Caco-2 (cell line): ENCODE measurements at regions not wholly inside any gene's neighbourhood (a gene's known extent, or its start where the extent isn't known, plus 50 kb on each side); places are given as distances from the start of the nearest gene placed in this dataset.

Experiments used
- BruUV-seq: library from RNA; stranded (reverse); fragments of 400-500 nt; replicated peaks from 2 replicates; lab custom pipeline; 2021; lab: Mats Ljungman, UMichigan
- CTCF ChIA-PET: fragments of 300-600 bp; sonication (Branson Sonifier 250); formaldehyde crosslinking; loops from one replicate; lab custom pipeline; 2022; ENCODE audit warnings: antibody characterized with exemption; lab: Charles Lee
- POLR2A ChIA-PET: fragments of 300-600 bp; sonication (Branson Sonifier 250); formaldehyde crosslinking; loops from one replicate; lab custom pipeline; 2022; ENCODE audit warnings: antibody characterized with exemption; lab: Charles Lee
- DNase-seq, 2 experiments: peaks; one replicate each; pipeline versions ENCODE4 v3.0.0 to v3.0.0-alpha.2; 2020 to 2022
- H3K27me3 ChIP-seq: replicated peaks from 2 replicates; pipeline ENCODE4 v1.6.0; 2011; ENCODE audit warnings: low read length; ENCODE audit not compliant: control insufficient read depth, insufficient read depth
- H3K36me3 ChIP-seq: 2 replicates; pipeline ENCODE4 v1.5.1; 2011; ENCODE audit warnings: low read length; ENCODE audit not compliant: control insufficient read depth, insufficient read depth
- H3K4me1 ChIP-seq: fragments of 250-450 bp; sonication (Bioruptor Pico); 2 replicates; pipeline ENCODE4 v1.5.1; 2020; ENCODE audit warnings: mild to moderate bottlenecking
- H3K4me3 ChIP-seq: 2 replicates; pipeline ENCODE4 v1.5.1; 2011; ENCODE audit warnings: low read depth, mild to moderate bottlenecking, control low read depth, low read length
- H3K9me3 ChIP-seq: fragments of 250-450 bp; sonication (Bioruptor Pico); 2 replicates; pipeline ENCODE4 v1.5.1; 2020; ENCODE audit warnings: mild to moderate bottlenecking, moderate library complexity
- H3K27ac Mint-ChIP-seq: one replicate; pipeline ENCODE4 v1.8.0; 2022; ENCODE audit warnings: mixed read lengths; ENCODE audit not compliant: unreplicated experiment
- H3K27me3 Mint-ChIP-seq: one replicate; pipeline ENCODE4 v1.8.0; 2022; ENCODE audit warnings: mixed read lengths; ENCODE audit not compliant: insufficient read depth, unreplicated experiment
- H3K36me3 Mint-ChIP-seq: one replicate; pipeline ENCODE4 v1.8.0; 2022; ENCODE audit warnings: mild to moderate bottlenecking, mixed read lengths; ENCODE audit not compliant: insufficient read depth, unreplicated experiment
- H3K4me1 Mint-ChIP-seq: one replicate; pipeline ENCODE4 v1.8.0; 2022; ENCODE audit warnings: low read depth, mixed read lengths; ENCODE audit not compliant: unreplicated experiment
- H3K4me3 Mint-ChIP-seq: one replicate; pipeline ENCODE4 v1.8.0; 2022; ENCODE audit warnings: mild to moderate bottlenecking, moderate library complexity, mixed read lengths; ENCODE audit not compliant: unreplicated experiment
- H3K9me3 Mint-ChIP-seq: one replicate; pipeline ENCODE4 v1.8.0; 2022; ENCODE audit warnings: mixed read lengths; ENCODE audit not compliant: unreplicated experiment
- CTCF ChIP-seq, 2 experiments: fragments of 200-600 bp in 1 of 2; IDR thresholded peaks; 1 replicate in 1 of 2; 2 replicates in 1 of 2; pipeline versions ENCODE4 v1.5.1 to v1.8.0; 2011 to 2022; ENCODE audit warnings: antibody characterized with exemption in 1 of 2, control low read depth in 1 of 2, inconsistent platforms in 1 of 2, low read depth in 1 of 2, low read length in 1 of 2, mild to moderate bottlenecking in 1 of 2, moderate library complexity in 1 of 2; ENCODE audit not compliant: insufficient read depth in 1 of 2, severe bottlenecking in 1 of 2, unreplicated experiment in 1 of 2
- intact Hi-C: fragments of 100-400 bp; cut with micrococcal nuclease; formaldehyde crosslinking; loops from one replicate; pipeline ENCODE4 v1.10.0; 2022; ENCODE audit not compliant: unreplicated experiment

GRCh38 chr2:238710032-238710735 lies 137.7 kb upstream of the TWIST2 start:
- no peaks in the 10 kb centered on the region for H3K36me3 Mint-ChIP-seq
- CTCF ChIA-PET: no interaction called here
- no peaks in the 10 kb centered on the region for H3K9me3 Mint-ChIP-seq

GRCh38 chr2:238710787-238711186 lies 137.1 kb upstream of the TWIST2 start:
- no peaks in the 10 kb centered on the region for H3K4me1 ChIP-seq
- no peak for TF ChIP-seq CTCF (IDR thresholded peaks at IDR 0.05; ENCODE audit: insufficient read depth in 1 of 2, low read depth in 1 of 2, low read length in 1 of 2, severe bottlenecking in 1 of 2, unreplicated experiment in 1 of 2)
- Mint-ChIP-seq H3K27ac (no peak overlapping the region), H3K4me1 (no peaks in the 10 kb centered on the region), H3K36me3 (no peaks in the 10 kb centered on the region), H3K4me3 (no peak overlapping the region), H3K9me3 (no peaks in the 10 kb centered on the region), H3K27me3 (peaks cover 3% of the 10 kb centered on the region)
- intact Hi-C loops: no loop called here
- no peaks in the 10 kb centered on the region for H3K27me3 ChIP-seq
- ChIA-PET POLR2A (no interaction called here), CTCF (no interaction called here)
- no TSS peak for BruUV-seq
- no peaks in the 10 kb centered on the region for H3K36me3 ChIP-seq
- no peak for DNase-seq
- H3K9me3 ChIP-seq: no peaks in the 10 kb centered on the region
- H3K4me3 ChIP-seq: no peak overlapping the region

More at GRCh38 chr2:238710032-238710735, 137.7 kb upstream of the TWIST2 start:
- Histone ChIP-seq H3K27me3 (no peaks in the 10 kb centered on the region), H3K4me3 (no peak overlapping the region), H3K9me3 (no peaks in the 10 kb centered on the region), H3K4me1 (no peaks in the 10 kb centered on the region), H3K36me3 (no peaks in the 10 kb centered on the region)
- intact Hi-C loops: no loop called here
- TF ChIP-seq CTCF (IDR thresholded peaks at IDR 0.05; ENCODE audit: insufficient read depth in 1 of 2, low read depth in 1 of 2, low read length in 1 of 2, severe bottlenecking in 1 of 2, unreplicated experiment in 1 of 2): no peak
- no peak overlapping the region for H3K4me3 Mint-ChIP-seq
- POLR2A ChIA-PET: no interaction called here
- H3K27me3 Mint-ChIP-seq: peaks cover 6% of the 10 kb centered on the region
- no peak for DNase-seq
- H3K27ac Mint-ChIP-seq: no peak overlapping the region
- BruUV-seq: no TSS peak
- no peaks in the 10 kb centered on the region for H3K4me1 Mint-ChIP-seq

GRCh38 chr2:238711346-238711745 lies 136.5 kb upstream of the TWIST2 start:
- H3K27me3 Mint-ChIP-seq: peaks cover 3% of the 10 kb centered on the region
- no peak overlapping the region for H3K27ac Mint-ChIP-seq
- no peak overlapping the region for H3K4me3 Mint-ChIP-seq
- H3K27me3 ChIP-seq: no peaks in the 10 kb centered on the region
- no peak for TF ChIP-seq CTCF (IDR thresholded peaks at IDR 0.05; ENCODE audit: insufficient read depth in 1 of 2, low read depth in 1 of 2, low read length in 1 of 2, severe bottlenecking in 1 of 2, unreplicated experiment in 1 of 2)
- intact Hi-C loops: no loop called here
- no peak for DNase-seq
- POLR2A ChIA-PET: no interaction called here
- no TSS peak for BruUV-seq
- H3K36me3 ChIP-seq: no peaks in the 10 kb centered on the region
- CTCF ChIA-PET: no interaction called here
- H3K4me3 ChIP-seq: no peak overlapping the region
- H3K9me3 Mint-ChIP-seq: no peaks in the 10 kb centered on the region
- no peaks in the 10 kb centered on the region for H3K36me3 Mint-ChIP-seq
- no peaks in the 10 kb centered on the region for H3K4me1 Mint-ChIP-seq
- H3K4me1 ChIP-seq: no peaks in the 10 kb centered on the region
- no peaks in the 10 kb centered on the region for H3K9me3 ChIP-seq
